HepG2 (cell line): ENCODE measurements at regions not wholly inside any gene's neighbourhood (a gene's known extent, or its start where the extent isn't known, plus 50 kb on each side); places are given as distances from the start of the nearest gene placed in this dataset.

Source experiments
- ATAC-seq: fragments of 200-7000 bp; cut with Tn5 transposase; 3 replicates; pipeline ENCODE4 v1.9.1; 2020; ENCODE audit warnings: mild to moderate bottlenecking, moderate library complexity
- BruUV-seq: library from RNA; stranded (reverse); fragments of 400-500 nt; replicated peaks from 2 replicates; lab custom pipeline; 2021; lab: Mats Ljungman, UMichigan
- CTCF ChIA-PET: fragments of 300-600 bp; formaldehyde crosslinking; extraction: SDS; loops from one replicate; lab custom pipeline; 2021; ENCODE audit warnings: low total read pairs, inconsistent platforms, low intra/inter-chr PET ratio; lab: Yijun Ruan, JAX
- POLR2A ChIA-PET: fragments of 350-600 bp; sonication (Branson Sonifier 250); formaldehyde crosslinking; loops from one replicate; lab custom pipeline; 2020; ENCODE audit warnings: antibody characterized with exemption, inconsistent platforms; lab: Yijun Ruan, JAX
- DNase-seq: peaks from one replicate; pipeline ENCODE4 v3.0.0-alpha.2; 2015; ENCODE audit warnings: low spot score
- FAIRE-seq: peaks from 3 replicates; lab custom pipeline; 2011; peaks lifted over from hg19 to GRCh38; lab: Jason Lieb, UNC
- H2AFZ ChIP-seq: one replicate; pipeline ENCODE4 v1.6.1; 2011; ENCODE audit warnings: low read length, inconsistent platforms
- H3K27ac ChIP-seq: fragments of 300-600 bp; 3 replicates; pipeline ENCODE4 v1.8.0; 2011; ENCODE audit warnings: mixed run types, mild to moderate bottlenecking, mixed read lengths, low read length, inconsistent platforms; ENCODE audit not compliant: insufficient read depth; ENCODE audit errors: extremely low read length
- H3K27me3 ChIP-seq, 2 experiments: fragments of 200-600 bp in 1 of 2; 2 replicates in 1 of 2; 3 replicates in 1 of 2; pipeline versions ENCODE4 v1.6.0 to v1.8.0; 2011; ENCODE audit warnings: low read length in 2 of 2, mild to moderate bottlenecking in 2 of 2, moderate library complexity in 2 of 2, inconsistent platforms in 1 of 2; ENCODE audit not compliant: insufficient read depth in 2 of 2, control insufficient read depth in 1 of 2
- H3K36me3 ChIP-seq, 2 experiments: fragments of 200-600 bp in 1 of 2; replicated peaks in 1 of 2; 2 replicates in 1 of 2; 3 replicates in 1 of 2; pipeline versions ENCODE4 v1.5.1 to v1.8.0; 2011; ENCODE audit warnings: low read length in 2 of 2, inconsistent platforms in 1 of 2; ENCODE audit not compliant: insufficient read depth in 2 of 2, control insufficient read depth in 1 of 2
- H3K4me1 ChIP-seq: 2 replicates; pipeline ENCODE4 v1.5.1; 2012; ENCODE audit warnings: low read length, inconsistent platforms; ENCODE audit not compliant: insufficient read depth
- H3K4me2 ChIP-seq: 2 replicates; pipeline ENCODE4 v1.6.0; 2011; ENCODE audit warnings: low read depth, low read length, inconsistent platforms
- H3K4me3 ChIP-seq, 3 experiments: fragments of 200-600 bp in 1 of 3; sonication (generic), shearing (Covaris generic) in 1 of 3; replicated peaks in 1 of 3; 2 replicates each; pipeline ENCODE4 v1.5.1; 2011 to 2016; ENCODE audit warnings: low read length in 3 of 3, inconsistent platforms in 2 of 3, low read depth in 2 of 3, mild to moderate bottlenecking in 2 of 3, control low read depth in 1 of 3, mixed read lengths in 1 of 3; ENCODE audit not compliant: insufficient read depth in 1 of 3
- H3K79me2 ChIP-seq: one replicate; pipeline ENCODE4 v1.6.1; 2011; ENCODE audit warnings: low read length, inconsistent platforms; ENCODE audit not compliant: insufficient read depth
- H3K9ac ChIP-seq: 2 replicates; pipeline ENCODE4 v1.6.0; 2011; ENCODE audit warnings: mild to moderate bottlenecking, low read depth, low read length, inconsistent platforms; ENCODE audit not compliant: insufficient read depth
- H3K9me3 ChIP-seq: 2 replicates; pipeline ENCODE4 v1.5.1; 2012; ENCODE audit warnings: mild to moderate bottlenecking, low read length
- H4K20me1 ChIP-seq: 2 replicates; pipeline ENCODE4 v1.6.0; 2011; ENCODE audit warnings: inconsistent platforms, mild to moderate bottlenecking, low read length, moderate library complexity; ENCODE audit not compliant: insufficient read depth
- ASH2L ChIP-seq: fragments of 300-600, 200-600 bp; sonication (generic); IDR thresholded peaks from 2 replicates; pipeline ENCODE4 v1.7.0; 2017; ENCODE audit warnings: low read depth, mild to moderate bottlenecking, moderate library complexity, mixed read lengths, low read length; ENCODE audit not compliant: insufficient read length
- DRAP1 ChIP-seq: IDR thresholded peaks from 2 replicates; pipeline ENCODE4 v1.6.1; 2016; ENCODE audit warnings: missing genetic modification reagents, missing compliant biosample characterization
- HMG20A ChIP-seq: IDR thresholded peaks from 2 replicates; pipeline ENCODE4 v1.6.1; 2016; ENCODE audit warnings: borderline replicate concordance
- MTF1 ChIP-seq: sonication (generic); formaldehyde crosslinking; IDR thresholded peaks from 2 replicates; pipeline ENCODE4 v1.5.0; 2020; ENCODE audit warnings: missing genetic modification reagents
- NR3C1 ChIP-seq: sonication (generic); formaldehyde crosslinking; IDR thresholded peaks from 2 replicates; pipeline ENCODE4 v1.4.0; 2020; ENCODE audit warnings: missing genetic modification reagents
- SKI ChIP-seq: fragments of 450-650 bp; IDR thresholded peaks from one replicate; pipeline ENCODE4 v1.6.1; 2018; ENCODE audit warnings: mild to moderate bottlenecking; ENCODE audit not compliant: partially characterized antibody
- SMARCE1 ChIP-seq: fragments of 450-650 bp; IDR thresholded peaks from 2 replicates; pipeline ENCODE4 v1.6.1; 2017; ENCODE audit warnings: borderline replicate concordance
- SP5 ChIP-seq: IDR thresholded peaks from 2 replicates; pipeline ENCODE4 v1.6.1; 2016; ENCODE audit warnings: low read depth, borderline replicate concordance
- TFE3 ChIP-seq: IDR thresholded peaks from 2 replicates; pipeline ENCODE4 v1.6.1; 2016
- ZBTB1 ChIP-seq: sonication (generic); formaldehyde crosslinking; IDR thresholded peaks from 2 replicates; pipeline ENCODE4 v1.4.0; 2020; ENCODE audit warnings: missing genetic modification reagents, borderline replicate concordance
- ZBTB37 ChIP-seq: sonication (generic); formaldehyde crosslinking; IDR thresholded peaks from 2 replicates; pipeline ENCODE4 v1.4.0; 2020; ENCODE audit warnings: mild to moderate bottlenecking, missing genetic modification reagents
- ZC3H4 ChIP-seq: sonication (generic); formaldehyde crosslinking; IDR thresholded peaks from 2 replicates; pipeline ENCODE4 v1.4.0; 2020; ENCODE audit warnings: missing genetic modification reagents, borderline replicate concordance
- ZNF121 ChIP-seq: sonication (generic); formaldehyde crosslinking; IDR thresholded peaks from 2 replicates; pipeline ENCODE4 v1.5.0; 2020; ENCODE audit warnings: mild to moderate bottlenecking, missing genetic modification reagents
- ZNF383 ChIP-seq: sonication (generic); formaldehyde crosslinking; IDR thresholded peaks from 2 replicates; pipeline ENCODE4 v1.4.0; 2020; ENCODE audit warnings: missing genetic modification reagents, mild to moderate bottlenecking, borderline replicate concordance
- ZNF563 ChIP-seq: sonication (generic); formaldehyde crosslinking; IDR thresholded peaks from 2 replicates; pipeline ENCODE4 v1.8.0; 2022; ENCODE audit warnings: mild to moderate bottlenecking, moderate library complexity, missing genetic modification reagents
- ZNF598 ChIP-seq: sonication (generic); formaldehyde crosslinking; IDR thresholded peaks from 2 replicates; pipeline ENCODE4 v1.5.1; 2020; ENCODE audit warnings: mild to moderate bottlenecking, missing genetic modification reagents, borderline replicate concordance
- ZNF616 ChIP-seq: sonication (generic); formaldehyde crosslinking; IDR thresholded peaks from 2 replicates; pipeline ENCODE4 v1.5.0; 2020; ENCODE audit warnings: low read depth, mild to moderate bottlenecking, missing genetic modification reagents
- WGBS: methylation state at CpG from one replicate; pipeline ENCODE4 v1.1.6; 2017; ENCODE audit warnings: low lambda C conversion rate; 5-methylcytosine and 5-hydroxymethylcytosine counted together
- in situ Hi-C: cut with HindIII; loops from 2 replicates; pipeline ENCODE4 v1.10.0; 2017; ENCODE audit warnings: low pct_unique_long_range_greater_than_20kb; ENCODE audit not compliant: extremely low pct_ligation_motif_present
- intact Hi-C: fragments of 100-400 bp; cut with micrococcal nuclease; formaldehyde crosslinking; loops from one replicate; pipeline ENCODE4 v1.10.0; 2022; ENCODE audit not compliant: unreplicated experiment

GRCh38 chr7:25979605-25980004 lies 172.4 kb upstream of the NFE2L3 start:
- H3K9me3 ChIP-seq: peaks cover 9% of the 10 kb centered on the region; the same call in 1 of the 2 replicates
- FAIRE-seq (no peak), DNase-seq (no peak), ATAC-seq (no peak)
- H3K27me3 ChIP-seq: peaks cover 1 to 2% of the 10 kb centered on the region in 2 experiments; a peak in 1 of 5 replicates
- H3K4me1 ChIP-seq: no peaks in the 10 kb centered on the region
- in situ Hi-C loops (no loop called here), intact Hi-C loops (no loop called here)
- BruUV-seq: no TSS peak
- H3K4me3 ChIP-seq: no peak overlapping the region
- H3K79me2 ChIP-seq: no peaks in the 10 kb centered on the region
- no peaks in the 10 kb centered on the region for H3K36me3 ChIP-seq
- POLR2A ChIA-PET: no interaction called here
- H4K20me1 ChIP-seq: no peaks in the 10 kb centered on the region
- no peak for TF ChIP-seq ZNF598 (CRISPR knock-in tag)
- no peak for TF ChIP-seq ZC3H4 (CRISPR knock-in tag)
- TF ChIP-seq NR3C1 (CRISPR knock-in tag): no peak
- TF ChIP-seq TFE3 (CRISPR knock-in tag): no peak
- no peak for TF ChIP-seq ZNF121 (CRISPR knock-in tag)
- TF ChIP-seq MTF1 (CRISPR knock-in tag): no peak
- no peak for TF ChIP-seq SP5 (CRISPR knock-in tag)
- TF ChIP-seq ZNF616 (CRISPR knock-in tag): no peak
- no peak for TF ChIP-seq HMG20A (CRISPR knock-in tag)
- CTCF ChIA-PET: no interaction called here
- 20% methylated on average over 2 of the region's 2 CpGs for WGBS
- H3K27ac ChIP-seq: no peak overlapping the region
- no peak overlapping the region for H3K9ac ChIP-seq
- H3K4me2 ChIP-seq: no peak overlapping the region
- no peak overlapping the region for H2AFZ ChIP-seq

GRCh38 chr7:25982684-25983083 lies 169.3 kb upstream of the NFE2L3 start:
- DNase-seq (no peak), FAIRE-seq (no peak), ATAC-seq (no peak)
- no peak overlapping the region for H3K4me2 ChIP-seq
- ChIA-PET CTCF (no interaction called here), POLR2A (no interaction called here)
- intact Hi-C loops: no loop called here
- H2AFZ ChIP-seq: no peak overlapping the region
- H3K4me1 ChIP-seq: no peaks in the 10 kb centered on the region
- no peak overlapping the region for H3K4me3 ChIP-seq
- no peak overlapping the region for H3K27ac ChIP-seq
- no peaks in the 10 kb centered on the region for H3K36me3 ChIP-seq
- H3K9ac ChIP-seq: no peak overlapping the region
- H3K9me3 ChIP-seq: no peaks in the 10 kb centered on the region
- in situ Hi-C loops: no loop called here
- no TSS peak for BruUV-seq
- H4K20me1 ChIP-seq: no peaks in the 10 kb centered on the region
- 44% methylated on average over 2 of the region's 2 CpGs for WGBS
- H3K79me2 ChIP-seq: no peaks in the 10 kb centered on the region
- H3K27me3 ChIP-seq: 0 out of 5 replicates have a peak, but pooled peaks cover 0 to 1% of the 10 kb centered on the region in 2 experiments
- TF ChIP-seq DRAP1 (CRISPR knock-in tag) (no peak), ZNF563 (CRISPR knock-in tag) (no peak), ZNF383 (CRISPR knock-in tag) (no peak), ZBTB37 (CRISPR knock-in tag) (no peak), ASH2L (no peak), SKI (no peak), ZBTB1 (CRISPR knock-in tag) (no peak), SMARCE1 (no peak)
